G401 (cell line): ENCODE measurements at regions not wholly inside any gene's neighbourhood (a gene's known extent, or its start where the extent isn't known, plus 50 kb on each side); places are given as distances from the start of the nearest gene placed in this dataset.
"Not testable (repeated sequence)": the region's sequence is repeated elsewhere in the genome, so short reads cannot be mapped to it uniquely, and the experiment has no call there.

Source experiments
- DNase-seq: peaks from one replicate; pipeline ENCODE4 v3.0.0-alpha.2; 2015; ENCODE audit warnings: low spot score
- in situ Hi-C: cut with HindIII; loops from 2 replicates; pipeline ENCODE4 v1.10.0; 2016; ENCODE audit warnings: low sequenced_read_pairs, mixed read lengths

- in situ Hi-C loops, DNase-seq: not testable (repeated sequence)
Measured at GRCh38 chr5:101442281-101442680, 539.2 kb upstream of the ST8SIA4 start.

- in situ Hi-C loops = no loop called here
Measured at GRCh38 chr5:101440173-101440572, 537.1 kb upstream of the ST8SIA4 start.

GRCh38 chr5:101437351-101437750, 534.3 kb upstream of the ST8SIA4 start:
- no peak for DNase-seq

More at GRCh38 chr5:101440173-101440572, 537.1 kb upstream of the ST8SIA4 start:
- DNase-seq = no peak

GRCh38 chr5:101435768-101436167, 532.7 kb upstream of the ST8SIA4 start:
- in situ Hi-C loops = no loop called here
- DNase-seq = no peak

More at GRCh38 chr5:101437351-101437750, 534.3 kb upstream of the ST8SIA4 start:
- in situ Hi-C loops = no loop called here

- in situ Hi-C loops = no loop called here
- DNase-seq = no peak
Measured at GRCh38 chr5:101431201-101431600, 528.1 kb upstream of the ST8SIA4 start.

GRCh38 chr5:101430551-101430950, 527.5 kb upstream of the ST8SIA4 start:
- in situ Hi-C loops = no loop called here
- no peak for DNase-seq

GRCh38 chr5:101429241-101429640, 526.2 kb upstream of the ST8SIA4 start:
- in situ Hi-C loops = no loop called here
- DNase-seq = no peak

- in situ Hi-C loops = no loop called here
- DNase-seq = no peak
Measured at GRCh38 chr5:101425339-101425859, 522.3 kb upstream of the ST8SIA4 start.

- in situ Hi-C loops = no loop called here
- DNase-seq = no peak
Measured at GRCh38 chr5:101424530-101425175, 521.6 kb upstream of the ST8SIA4 start.

GRCh38 chr5:101418713-101419118, 515.6 kb upstream of the ST8SIA4 start:
- DNase-seq = no peak
- in situ Hi-C loops = no loop called here

GRCh38 chr5:101404531-101404930, 501.4 kb upstream of the ST8SIA4 start:
- no peak for DNase-seq
- in situ Hi-C loops = no loop called here

- DNase-seq = no peak
- in situ Hi-C loops = no loop called here
Measured at GRCh38 chr5:101393795-101394450, 490.8 kb upstream of the ST8SIA4 start.

- in situ Hi-C loops = no loop called here
- peak; percentile 43 for DNase-seq
Measured at GRCh38 chr5:101390151-101390908, 487.2 kb upstream of the ST8SIA4 start.

GRCh38 chr5:101385276-101385675, 482.2 kb upstream of the ST8SIA4 start:
- no peak for DNase-seq
- in situ Hi-C loops = no loop called here

GRCh38 chr5:101370181-101370580, 467.1 kb upstream of the ST8SIA4 start:
- in situ Hi-C loops = no loop called here

GRCh38 chr5:101364469-101364868, 461.4 kb upstream of the ST8SIA4 start:
- no peak for DNase-seq
- in situ Hi-C loops = no loop called here

More at GRCh38 chr5:101370181-101370580, 467.1 kb upstream of the ST8SIA4 start:
- no peak for DNase-seq

- no peak for DNase-seq
- in situ Hi-C loops = no loop called here
Measured at GRCh38 chr5:101362067-101362466, 459.0 kb upstream of the ST8SIA4 start.

- in situ Hi-C loops = no loop called here
- DNase-seq = no peak
Measured at GRCh38 chr5:101346906-101347305, 443.8 kb upstream of the ST8SIA4 start.

GRCh38 chr5:101346447-101346846, 443.4 kb upstream of the ST8SIA4 start:
- in situ Hi-C loops = no loop called here

GRCh38 chr5:101338226-101338625, 435.1 kb upstream of the ST8SIA4 start:
- in situ Hi-C loops = no loop called here
- DNase-seq = no peak

More at GRCh38 chr5:101346447-101346846, 443.4 kb upstream of the ST8SIA4 start:
- DNase-seq = no peak
